Astrocyte of the hippocampus (primary cell): ENCODE measurements at regions not wholly inside any gene's neighbourhood (a gene's known extent, or its start where the extent isn't known, plus 50 kb on each side); places are given as distances from the start of the nearest gene placed in this dataset.
"Not testable (repeated sequence)": the region's sequence is repeated elsewhere in the genome, so short reads cannot be mapped to it uniquely, and the experiment has no call there.

Experiments used
- DNase-seq: peaks from one replicate; pipeline ENCODE4 v3.0.0; 2011; ENCODE audit warnings: low read depth, low spot score

GRCh38 chr1:241447031-241447644 lies 72.4 kb downstream of the FH start:
- peak; percentile 4 for DNase-seq

GRCh38 chr1:241444836-241445235 lies 74.7 kb downstream of the FH start:
- no peak for DNase-seq

- peak; percentile 19 for DNase-seq
Observed at GRCh38 chr1:241443561-241443960, 76.0 kb downstream of the FH start.

GRCh38 chr1:241442686-241443085 lies 76.9 kb downstream of the FH start:
- no peak for DNase-seq

DNA sequence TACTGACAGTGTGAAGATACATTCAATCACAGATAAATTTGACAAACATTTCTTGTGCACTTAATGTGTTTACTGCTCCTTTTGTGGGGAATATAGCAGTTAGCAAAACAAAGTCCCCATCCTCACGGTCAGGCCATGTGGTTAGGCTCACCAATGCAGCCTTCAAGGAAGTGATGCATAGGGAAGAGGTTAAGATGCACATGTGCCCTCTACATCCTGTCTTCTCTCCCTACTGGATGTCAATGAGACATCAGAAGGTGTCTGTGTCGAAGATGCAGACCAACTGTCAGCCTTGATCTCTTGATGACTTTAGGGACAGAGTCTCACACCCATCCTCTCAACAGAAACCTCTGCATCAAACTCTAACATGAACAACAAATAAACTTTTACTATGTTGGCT lies 78.7 kb downstream of the FH start:
- no peak for DNase-seq

DNA sequence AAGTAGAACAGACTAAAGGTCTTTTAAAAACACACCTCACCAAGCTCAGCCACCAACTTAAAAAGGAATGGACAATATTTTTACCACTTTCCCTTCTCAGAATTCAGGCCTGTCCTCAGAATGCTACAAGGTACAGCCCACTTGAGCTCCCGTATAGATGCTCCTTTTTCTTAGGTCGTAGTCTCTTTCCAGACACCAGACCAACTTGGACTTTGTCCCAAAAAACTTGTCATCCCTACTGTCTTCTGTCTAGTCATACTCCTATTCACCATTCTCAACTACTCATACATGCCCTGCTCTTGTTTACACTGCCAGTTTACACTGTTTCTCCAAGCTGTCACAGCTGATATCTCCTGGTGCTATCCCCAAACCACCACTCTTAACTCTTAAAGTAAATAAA lies 80.9 kb downstream of the FH start:
- DNase-seq: not testable (repeated sequence)

GRCh38 chr1:241432241-241432640 lies 75.2 kb upstream of the RGS7 start:
- DNase-seq: no peak

GRCh38 chr1:241425091-241425490 lies 68.1 kb upstream of the RGS7 start:
- DNase-seq: not testable (repeated sequence)

GRCh38 chr1:241424480-241424971 lies 67.5 kb upstream of the RGS7 start:
- no peak for DNase-seq

GRCh38 chr1:241423541-241424479 lies 66.8 kb upstream of the RGS7 start:
- DNase-seq: peak; percentile 38

DNA sequence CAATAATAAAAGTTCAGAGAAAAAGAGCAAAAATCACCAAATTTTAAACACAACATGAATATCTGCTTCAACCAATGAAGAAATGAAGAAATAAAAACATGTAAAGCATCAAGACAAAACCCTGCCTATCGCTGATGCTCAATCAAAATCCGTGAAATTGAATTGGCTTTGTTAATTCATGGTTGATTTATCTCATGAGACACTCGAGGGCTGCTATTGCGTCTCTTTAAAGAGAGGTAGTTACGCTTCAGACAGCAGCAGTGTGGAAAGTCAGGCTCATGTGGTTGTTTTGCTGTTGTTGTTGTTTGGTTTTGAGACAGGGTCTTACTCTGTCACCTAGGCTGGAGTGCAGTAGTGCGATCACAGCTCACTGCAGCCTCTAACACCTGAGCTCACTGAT lies 65.5 kb upstream of the RGS7 start:
- no peak for DNase-seq

DNA sequence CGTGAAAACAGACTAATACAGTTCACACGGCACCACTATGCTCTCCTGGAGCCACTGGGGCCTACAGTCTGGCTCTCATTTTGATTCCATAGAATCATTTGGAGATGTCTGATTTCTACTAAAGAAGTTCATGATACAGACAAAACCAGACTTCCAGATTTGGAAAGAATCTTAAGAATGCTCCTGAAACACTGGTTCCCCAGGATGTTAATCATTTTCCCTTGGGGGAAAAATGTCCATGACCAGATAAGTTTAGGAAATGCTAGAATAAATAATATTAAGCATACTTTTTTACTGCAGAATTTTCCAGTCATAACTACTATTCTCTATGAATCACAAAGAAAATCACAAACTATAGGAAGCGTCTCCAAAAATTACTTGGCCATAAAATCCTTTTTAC lies 63.0 kb upstream of the RGS7 start:
- no peak for DNase-seq

- no peak for DNase-seq
Observed at GRCh38 chr1:241417258-241417657, 60.3 kb upstream of the RGS7 start.

- no peak for DNase-seq
Observed at GRCh38 chr1:241413974-241414373, 57.0 kb upstream of the RGS7 start.

- peak; percentile 4 for DNase-seq
Observed at GRCh38 chr1:241413386-241413785, 56.4 kb upstream of the RGS7 start.

DNA sequence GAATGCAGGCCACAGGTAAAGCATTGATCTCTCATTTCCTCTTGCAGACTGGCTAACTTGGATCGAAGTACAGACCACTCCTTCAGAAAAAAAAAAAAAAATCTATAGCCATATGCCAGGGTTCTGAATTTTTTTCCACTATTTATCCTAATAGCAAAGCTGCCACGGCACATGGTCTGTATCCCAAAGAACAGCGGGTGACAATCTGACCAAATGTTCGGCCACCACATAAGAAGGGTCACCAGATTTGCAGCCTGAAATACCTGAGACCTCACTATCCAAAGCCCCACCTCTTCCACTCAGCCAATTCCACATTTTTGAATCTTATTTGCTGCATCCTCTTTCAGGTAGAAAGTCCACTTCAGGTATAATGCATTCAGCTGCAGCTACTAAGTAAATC lies 55.6 kb upstream of the RGS7 start:
- DNase-seq: no peak

GRCh38 chr1:241411776-241412338 lies 54.9 kb upstream of the RGS7 start:
- DNase-seq: no peak

DNA sequence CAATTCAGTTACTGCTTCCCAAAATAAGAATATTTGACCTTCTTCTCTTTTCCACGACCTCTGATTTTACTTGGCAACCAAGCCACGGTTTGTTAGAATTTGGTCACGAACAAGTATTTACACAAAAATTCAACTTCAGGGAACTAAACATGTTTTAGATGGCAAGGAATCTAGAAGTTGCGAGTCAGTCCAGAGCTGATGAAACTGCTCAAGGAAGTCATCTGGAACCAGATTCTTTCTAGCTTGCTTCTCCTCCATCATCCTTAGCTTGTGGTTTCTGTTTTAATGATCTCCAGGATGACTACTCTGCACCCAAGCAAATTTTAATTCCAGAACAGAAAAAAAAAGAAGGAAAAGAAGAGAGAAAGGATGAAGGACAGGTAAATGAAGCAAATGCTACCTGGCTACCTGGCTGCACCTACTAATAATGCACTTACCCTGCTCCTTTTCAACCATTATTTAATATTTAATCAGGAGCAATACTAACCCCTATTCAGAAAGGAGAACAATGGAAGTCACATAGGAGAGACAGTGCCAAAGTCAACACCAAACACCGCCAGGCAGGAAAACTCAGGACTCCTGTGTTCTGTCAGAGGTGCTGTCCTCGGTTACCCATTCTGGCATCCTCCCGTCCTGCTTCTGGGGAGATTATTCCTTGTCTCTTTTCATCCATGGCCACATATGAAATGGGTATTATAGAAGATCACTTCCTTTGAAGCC lies 54.2 kb upstream of the RGS7 start:
- no peak for DNase-seq

DNA sequence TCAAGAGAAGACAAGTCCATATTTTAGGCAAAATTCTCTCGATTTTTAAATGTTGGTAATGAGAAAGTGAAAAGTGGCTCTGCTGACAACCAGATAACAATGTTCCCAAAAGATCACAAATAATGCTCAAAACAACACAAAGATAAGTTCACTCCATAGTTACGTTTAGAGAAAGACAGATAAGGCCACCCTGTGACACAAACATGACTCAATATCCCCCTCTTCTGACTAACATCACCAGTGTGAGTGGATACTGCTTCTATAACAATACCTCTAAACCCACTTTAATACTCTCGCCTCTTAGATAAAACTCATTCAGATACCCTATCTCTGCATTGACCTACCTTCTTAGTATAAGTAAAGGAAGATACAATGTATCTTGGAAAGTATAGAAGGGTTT lies 51.2 kb upstream of the RGS7 start:
- peak; percentile 8 for DNase-seq
